ENCODE measurements at regions not wholly inside any gene's neighbourhood (a gene's known extent, or its start where the extent isn't known, plus 50 kb on each side); places are given as distances from the start of the nearest gene placed in this dataset.

- Histone ChIP-seq H3K27me3 (ENCODE audit: control insufficient read depth, insufficient read depth, low read length) (peaks cover 8% of the 10 kb centered on the region), H3K36me3 (ENCODE audit: control insufficient read depth, insufficient read depth, low read length) (no peaks in the 10 kb centered on the region), H3K4me3 (ENCODE audit: low read depth, low read length) (no peak overlapping the region), H3K9me3 (ENCODE audit: control insufficient read depth, insufficient read depth, low read depth, low read length) (no peaks in the 10 kb centered on the region), H3K9ac (ENCODE audit: low read length) (no peak overlapping the region), H3K27ac (ENCODE audit: low read depth, low read length) (no peak overlapping the region), H3K4me1 (ENCODE audit: control insufficient read depth, insufficient read depth, low read length) (peaks cover 31% of the 10 kb centered on the region)
Measured at GRCh38 chr3:150223558-150223957, 184.5 kb upstream of the TSC22D2 start.

GRCh38 chr3:150222691-150223489, 185.2 kb upstream of the TSC22D2 start:
- H3K4me1 ChIP-seq (ENCODE audit: control insufficient read depth, insufficient read depth, low read length): peaks cover 31% of the 10 kb centered on the region

GRCh38 chr3:150221904-150222523, 186.1 kb upstream of the TSC22D2 start:
- Histone ChIP-seq H3K27ac (ENCODE audit: low read depth, low read length) (no peak overlapping the region), H3K4me1 (ENCODE audit: control insufficient read depth, insufficient read depth, low read length) (peaks cover 31% of the 10 kb centered on the region)

More at GRCh38 chr3:150222691-150223489, 185.2 kb upstream of the TSC22D2 start:
- H3K4me3 ChIP-seq (ENCODE audit: low read depth, low read length): no peak overlapping the region
- peaks cover 5% of the 10 kb centered on the region for H3K9me3 ChIP-seq (ENCODE audit: control insufficient read depth, insufficient read depth, low read depth, low read length)
- no peak overlapping the region for H3K9ac ChIP-seq (ENCODE audit: low read length)
- H3K27ac ChIP-seq (ENCODE audit: low read depth, low read length): no peak overlapping the region
- H3K36me3 ChIP-seq (ENCODE audit: control insufficient read depth, insufficient read depth, low read length): no peaks in the 10 kb centered on the region
- H3K27me3 ChIP-seq (ENCODE audit: control insufficient read depth, insufficient read depth, low read length): peaks cover 8% of the 10 kb centered on the region

GRCh38 chr3:150220799-150221198, 187.3 kb upstream of the TSC22D2 start:
- Histone ChIP-seq H3K9ac (ENCODE audit: low read length) (no peak overlapping the region), H3K36me3 (ENCODE audit: control insufficient read depth, insufficient read depth, low read length) (no peaks in the 10 kb centered on the region), H3K9me3 (ENCODE audit: control insufficient read depth, insufficient read depth, low read depth, low read length) (peaks cover 12% of the 10 kb centered on the region), H3K27ac (ENCODE audit: low read depth, low read length) (no peak overlapping the region), H3K4me3 (ENCODE audit: low read depth, low read length) (peak overlapping the region; percentile 56), H3K4me1 (ENCODE audit: control insufficient read depth, insufficient read depth, low read length) (peaks cover 35% of the 10 kb centered on the region), H3K27me3 (ENCODE audit: control insufficient read depth, insufficient read depth, low read length) (peaks cover 8% of the 10 kb centered on the region)

More at GRCh38 chr3:150221904-150222523, 186.1 kb upstream of the TSC22D2 start:
- Histone ChIP-seq H3K9me3 (ENCODE audit: control insufficient read depth, insufficient read depth, low read depth, low read length) (peaks cover 12% of the 10 kb centered on the region), H3K27me3 (ENCODE audit: control insufficient read depth, insufficient read depth, low read length) (peaks cover 8% of the 10 kb centered on the region), H3K4me3 (ENCODE audit: low read depth, low read length) (peak overlapping the region; percentile 56), H3K36me3 (ENCODE audit: control insufficient read depth, insufficient read depth, low read length) (no peaks in the 10 kb centered on the region), H3K9ac (ENCODE audit: low read length) (no peak overlapping the region)

GRCh38 chr3:150220041-150220440, 188.1 kb upstream of the TSC22D2 start:
- H3K27ac ChIP-seq (ENCODE audit: low read depth, low read length): no peak overlapping the region
- no peaks in the 10 kb centered on the region for H3K36me3 ChIP-seq (ENCODE audit: control insufficient read depth, insufficient read depth, low read length)
- no peak overlapping the region for H3K4me3 ChIP-seq (ENCODE audit: low read depth, low read length)
- H3K27me3 ChIP-seq (ENCODE audit: control insufficient read depth, insufficient read depth, low read length): peaks cover 8% of the 10 kb centered on the region
- peaks cover 12% of the 10 kb centered on the region for H3K9me3 ChIP-seq (ENCODE audit: control insufficient read depth, insufficient read depth, low read depth, low read length)
- H3K9ac ChIP-seq (ENCODE audit: low read length): no peak overlapping the region
- H3K4me1 ChIP-seq (ENCODE audit: control insufficient read depth, insufficient read depth, low read length): peaks cover 39% of the 10 kb centered on the region

GRCh38 chr3:150218841-150219240, 189.3 kb upstream of the TSC22D2 start:
- Histone ChIP-seq H3K36me3 (ENCODE audit: control insufficient read depth, insufficient read depth, low read length) (no peaks in the 10 kb centered on the region), H3K27me3 (ENCODE audit: control insufficient read depth, insufficient read depth, low read length) (peaks cover 8% of the 10 kb centered on the region), H3K9me3 (ENCODE audit: control insufficient read depth, insufficient read depth, low read depth, low read length) (peaks cover 12% of the 10 kb centered on the region), H3K27ac (ENCODE audit: low read depth, low read length) (no peak overlapping the region), H3K9ac (ENCODE audit: low read length) (no peak overlapping the region), H3K4me1 (ENCODE audit: control insufficient read depth, insufficient read depth, low read length) (peaks cover 39% of the 10 kb centered on the region), H3K4me3 (ENCODE audit: low read depth, low read length) (no peak overlapping the region)

- Histone ChIP-seq H3K36me3 (ENCODE audit: control insufficient read depth, insufficient read depth, low read length) (no peaks in the 10 kb centered on the region), H3K9ac (ENCODE audit: low read length) (no peak overlapping the region), H3K9me3 (ENCODE audit: control insufficient read depth, insufficient read depth, low read depth, low read length) (peaks cover 12% of the 10 kb centered on the region)
Measured at GRCh38 chr3:150218236-150218635, 189.9 kb upstream of the TSC22D2 start.

GRCh38 chr3:150217691-150218090, 190.4 kb upstream of the TSC22D2 start:
- Histone ChIP-seq H3K36me3 (ENCODE audit: control insufficient read depth, insufficient read depth, low read length) (no peaks in the 10 kb centered on the region), H3K9me3 (ENCODE audit: control insufficient read depth, insufficient read depth, low read depth, low read length) (peaks cover 12% of the 10 kb centered on the region), H3K4me1 (ENCODE audit: control insufficient read depth, insufficient read depth, low read length) (peaks cover 35% of the 10 kb centered on the region), H3K27ac (ENCODE audit: low read depth, low read length) (no peak overlapping the region), H3K4me3 (ENCODE audit: low read depth, low read length) (no peak overlapping the region), H3K9ac (ENCODE audit: low read length) (no peak overlapping the region), H3K27me3 (ENCODE audit: control insufficient read depth, insufficient read depth, low read length) (peaks cover 8% of the 10 kb centered on the region)

More at GRCh38 chr3:150218236-150218635, 189.9 kb upstream of the TSC22D2 start:
- Histone ChIP-seq H3K27ac (ENCODE audit: low read depth, low read length) (no peak overlapping the region), H3K4me3 (ENCODE audit: low read depth, low read length) (no peak overlapping the region), H3K27me3 (ENCODE audit: control insufficient read depth, insufficient read depth, low read length) (peaks cover 8% of the 10 kb centered on the region), H3K4me1 (ENCODE audit: control insufficient read depth, insufficient read depth, low read length) (peaks cover 39% of the 10 kb centered on the region)

GRCh38 chr3:150216866-150217600, 191.1 kb upstream of the TSC22D2 start:
- Histone ChIP-seq H3K9ac (ENCODE audit: low read length) (no peak overlapping the region), H3K4me1 (ENCODE audit: control insufficient read depth, insufficient read depth, low read length) (peaks cover 28% of the 10 kb centered on the region), H3K27ac (ENCODE audit: low read depth, low read length) (no peak overlapping the region), H3K9me3 (ENCODE audit: control insufficient read depth, insufficient read depth, low read depth, low read length) (peaks cover 12% of the 10 kb centered on the region), H3K27me3 (ENCODE audit: control insufficient read depth, insufficient read depth, low read length) (peaks cover 7% of the 10 kb centered on the region), H3K36me3 (ENCODE audit: control insufficient read depth, insufficient read depth, low read length) (no peaks in the 10 kb centered on the region), H3K4me3 (ENCODE audit: low read depth, low read length) (no peak overlapping the region)

GRCh38 chr3:150216041-150216811, 191.9 kb upstream of the TSC22D2 start:
- Histone ChIP-seq H3K4me3 (ENCODE audit: low read depth, low read length) (no peak overlapping the region), H3K9ac (ENCODE audit: low read length) (no peak overlapping the region), H3K27ac (ENCODE audit: low read depth, low read length) (no peak overlapping the region), H3K36me3 (ENCODE audit: control insufficient read depth, insufficient read depth, low read length) (no peaks in the 10 kb centered on the region), H3K4me1 (ENCODE audit: control insufficient read depth, insufficient read depth, low read length) (peaks cover 21% of the 10 kb centered on the region; the same call in 1 of the 2 replicates), H3K9me3 (ENCODE audit: control insufficient read depth, insufficient read depth, low read depth, low read length) (peaks cover 12% of the 10 kb centered on the region), H3K27me3 (ENCODE audit: control insufficient read depth, insufficient read depth, low read length) (no peaks in the 10 kb centered on the region)
